Ascending aorta (tissue), 2 donors: ENCODE measurements at regions not wholly inside any gene's neighbourhood (a gene's known extent, or its start where the extent isn't known, plus 50 kb on each side); places are given as distances from the start of the nearest gene placed in this dataset.
"Not testable (repeated sequence)": the region's sequence is repeated elsewhere in the genome, so short reads cannot be mapped to it uniquely, and the experiment has no call there.

Experiments
- DNase-seq, 2 donors: peaks; one replicate each; pipeline ENCODE4 v3.0.0-alpha.2; 2019; ENCODE audit warnings: low spot score in 2 of 2
- H3K27ac ChIP-seq, 2 donors: fragments of 200-600 bp; sonication (generic); one replicate each; pipeline ENCODE4 v1.5.1; 2016 to 2017; ENCODE audit warnings: mild to moderate bottlenecking in 1 of 2
- H3K27me3 ChIP-seq: fragments of 200-600 bp; sonication (generic); one replicate; pipeline ENCODE4 v1.5.1; 2017
- H3K36me3 ChIP-seq, 2 donors: fragments of 200-600 bp; sonication (generic); one replicate each; pipeline ENCODE4 v1.5.1; 2016
- H3K4me1 ChIP-seq, 2 donors: fragments of 200-600 bp; sonication (generic); one replicate each; pipeline ENCODE4 v1.5.1; 2016 to 2017; ENCODE audit warnings: mild to moderate bottlenecking in 1 of 2
- H3K4me3 ChIP-seq, 2 donors: fragments of 200-600 bp; sonication (generic); one replicate each; pipeline ENCODE4 v1.5.1; 2016 to 2017; ENCODE audit warnings: mild to moderate bottlenecking in 1 of 2
- H3K9me3 ChIP-seq, 2 donors: fragments of 200-600 bp; sonication (generic); one replicate each; pipeline ENCODE4 v1.5.1; 2016
- CTCF ChIP-seq, 3 experiments: fragments of 200-600 bp in 2 of 3; fragments of 450-650 bp in 1 of 3; sonication (generic) in 2 of 3; IDR thresholded peaks; one replicate each; pipeline ENCODE4 v1.5.1; 2016 to 2019; ENCODE audit warnings: antibody characterized with exemption in 3 of 3, mild to moderate bottlenecking in 1 of 3, moderate library complexity in 1 of 3
- intact Hi-C: fragments of 100-400 bp; cut with DNase I; formaldehyde crosslinking; loops from one replicate; pipeline ENCODE4 v1.15.1; 2023

- H3K4me1 ChIP-seq = no peaks in the 10 kb centered on the region
Observed at GRCh38 chr2:64922482-64923384, 66.5 kb upstream of the SLC1A4 start.

GRCh38 chr2:64923385-64923710 lies 65.9 kb upstream of the SLC1A4 start:
- TF ChIP-seq CTCF (IDR thresholded peaks at IDR 0.05) = no peak
- H3K27me3 ChIP-seq = no peaks in the 10 kb centered on the region
- DNase-seq = no peak
- H3K4me1 ChIP-seq = no peaks in the 10 kb centered on the region
- H3K36me3 ChIP-seq = no peaks in the 10 kb centered on the region
- H3K4me3 ChIP-seq = no peak overlapping the region
- intact Hi-C loops = no loop called here
- H3K27ac ChIP-seq = no peak overlapping the region
- H3K9me3 ChIP-seq = no peaks in the 10 kb centered on the region

More at GRCh38 chr2:64922482-64923384, 66.5 kb upstream of the SLC1A4 start:
- TF ChIP-seq CTCF (IDR thresholded peaks at IDR 0.05) = no peak
- no peaks in the 10 kb centered on the region for H3K36me3 ChIP-seq
- no peak for DNase-seq
- no peaks in the 10 kb centered on the region for H3K9me3 ChIP-seq
- H3K4me3 ChIP-seq = no peak overlapping the region
- H3K27ac ChIP-seq = no peak overlapping the region
- intact Hi-C loops = no loop called here
- H3K27me3 ChIP-seq = no peaks in the 10 kb centered on the region

- no peak for TF ChIP-seq CTCF (IDR thresholded peaks at IDR 0.05)
- intact Hi-C loops = no loop called here
- no peak for DNase-seq
Observed at GRCh38 chr2:64924170-64924934, 64.8 kb upstream of the SLC1A4 start.

GRCh38 chr2:64925930-64926722 lies 63.1 kb upstream of the SLC1A4 start:
- H3K4me3 ChIP-seq, H3K4me1 ChIP-seq, H3K36me3 ChIP-seq, DNase-seq, intact Hi-C loops, H3K27me3 ChIP-seq, H3K9me3 ChIP-seq, H3K27ac ChIP-seq: not testable (repeated sequence)

More at GRCh38 chr2:64924170-64924934, 64.8 kb upstream of the SLC1A4 start:
- Histone ChIP-seq H3K36me3 (no peaks in the 10 kb centered on the region), H3K4me1 (no peaks in the 10 kb centered on the region), H3K27me3 (no peaks in the 10 kb centered on the region), H3K9me3 (no peaks in the 10 kb centered on the region), H3K4me3 (no peak overlapping the region), H3K27ac (no peak overlapping the region)

- H3K27ac ChIP-seq = no peak overlapping the region
- H3K9me3 ChIP-seq = no peaks in the 10 kb centered on the region
- no peaks in the 10 kb centered on the region for H3K4me1 ChIP-seq
- H3K4me3 ChIP-seq = no peak overlapping the region
- no peak for DNase-seq
- no peaks in the 10 kb centered on the region for H3K27me3 ChIP-seq
- intact Hi-C loops = no loop called here
- TF ChIP-seq CTCF (IDR thresholded peaks at IDR 0.05) = no peak
- H3K36me3 ChIP-seq = no peaks in the 10 kb centered on the region
Observed at GRCh38 chr2:64928813-64929212, 60.4 kb upstream of the SLC1A4 start.
